GM10248 (cell line): ENCODE measurements at regions not wholly inside any gene's neighbourhood (a gene's known extent, or its start where the extent isn't known, plus 50 kb on each side); places are given as distances from the start of the nearest gene placed in this dataset.

ENCODE experiments used
- CTCF ChIA-PET: fragments of 300-600 bp; sonication (Branson Sonifier 250); formaldehyde crosslinking; extraction: SDS; loops from one replicate; lab custom pipeline; 2021; ENCODE audit warnings: antibody characterized with exemption; lab: Yijun Ruan, JAX
- POLR2A ChIA-PET: fragments of 350-650 bp; sonication (Branson Sonifier 250); formaldehyde crosslinking; extraction: SDS; loops from one replicate; lab custom pipeline; 2020; ENCODE audit warnings: antibody characterized with exemption; lab: Yijun Ruan, JAX
- DNase-seq: peaks from one replicate; pipeline ENCODE4 v3.0.0; 2012; ENCODE audit errors: extremely low spot score
- TF ChIP-seq, protein P1 (sequence below): IDR thresholded peaks from 2 replicates; pipeline ENCODE4 v1.5.1; 2012; ENCODE audit warnings: mild to moderate bottlenecking, low read depth; ENCODE audit errors: extremely low read depth, missing control alignments, control extremely low read depth

GRCh38 chr10:28459453-28460144, 73.3 kb upstream of the WAC start:
- TF ChIP-seq, protein P1, sequence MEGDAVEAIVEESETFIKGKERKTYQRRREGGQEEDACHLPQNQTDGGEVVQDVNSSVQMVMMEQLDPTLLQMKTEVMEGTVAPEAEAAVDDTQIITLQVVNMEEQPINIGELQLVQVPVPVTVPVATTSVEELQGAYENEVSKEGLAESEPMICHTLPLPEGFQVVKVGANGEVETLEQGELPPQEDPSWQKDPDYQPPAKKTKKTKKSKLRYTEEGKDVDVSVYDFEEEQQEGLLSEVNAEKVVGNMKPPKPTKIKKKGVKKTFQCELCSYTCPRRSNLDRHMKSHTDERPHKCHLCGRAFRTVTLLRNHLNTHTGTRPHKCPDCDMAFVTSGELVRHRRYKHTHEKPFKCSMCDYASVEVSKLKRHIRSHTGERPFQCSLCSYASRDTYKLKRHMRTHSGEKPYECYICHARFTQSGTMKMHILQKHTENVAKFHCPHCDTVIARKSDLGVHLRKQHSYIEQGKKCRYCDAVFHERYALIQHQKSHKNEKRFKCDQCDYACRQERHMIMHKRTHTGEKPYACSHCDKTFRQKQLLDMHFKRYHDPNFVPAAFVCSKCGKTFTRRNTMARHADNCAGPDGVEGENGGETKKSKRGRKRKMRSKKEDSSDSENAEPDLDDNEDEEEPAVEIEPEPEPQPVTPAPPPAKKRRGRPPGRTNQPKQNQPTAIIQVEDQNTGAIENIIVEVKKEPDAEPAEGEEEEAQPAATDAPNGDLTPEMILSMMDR: no peak
- DNase-seq: no peak
- ChIA-PET CTCF (interaction anchor here (0.8 to 1.5 kb wide), 4 partner anchors 9 to 129 kb away, joined by 3 read pairs; no protein-coding TSS in a partner anchor), POLR2A (no interaction called here)

DNA sequence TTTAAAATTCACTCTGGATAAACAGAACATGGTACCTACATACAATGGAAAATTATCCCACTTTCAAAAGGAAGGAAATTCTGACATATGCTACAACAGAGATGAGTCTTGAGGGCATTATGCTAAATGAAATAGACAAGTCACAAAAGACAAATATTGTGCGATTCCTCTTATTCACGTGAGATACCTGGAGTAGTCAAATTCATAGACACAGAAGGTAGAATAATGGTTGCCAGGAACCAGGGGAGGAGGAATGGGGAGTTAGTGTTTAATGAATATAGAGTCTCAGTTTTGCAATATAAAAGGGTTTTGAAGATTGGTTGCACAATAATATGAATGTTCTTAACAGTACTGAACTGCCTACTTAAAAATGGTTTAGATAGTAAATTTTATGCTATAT, 69.8 kb upstream of the WAC start:
- CTCF ChIA-PET: no interaction called here
- TF ChIP-seq, protein P1: no peak
- POLR2A ChIA-PET: no interaction called here
- DNase-seq: no peak

GRCh38 chr10:28463676-28464395, 69.1 kb upstream of the WAC start:
- TF ChIP-seq, protein P1: no peak
- POLR2A ChIA-PET: no interaction called here
- no peak for DNase-seq
- CTCF ChIA-PET: no interaction called here

DNA sequence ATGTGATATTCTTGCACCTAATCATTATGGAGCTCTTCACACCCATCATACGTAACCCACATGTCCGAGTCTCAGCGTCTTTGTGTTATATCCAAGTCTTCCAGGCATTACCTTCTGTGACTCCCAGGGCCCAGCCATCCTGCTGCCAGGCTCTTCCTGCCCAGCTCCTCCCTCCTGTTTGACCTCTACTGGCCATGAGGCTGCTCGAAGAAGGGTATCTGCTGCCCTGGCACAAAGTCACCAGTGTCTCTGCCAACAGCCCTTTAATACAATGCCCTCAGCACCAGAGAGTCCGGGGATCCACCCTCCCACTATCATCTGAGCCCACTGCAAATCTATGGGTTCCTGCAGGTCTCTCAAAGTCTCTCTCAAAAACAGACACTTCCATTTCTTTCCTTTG, 65.3 kb upstream of the WAC start:
- TF ChIP-seq, protein P1: no peak
- ChIA-PET CTCF (no interaction called here), POLR2A (no interaction called here)
- DNase-seq: no peak

DNA sequence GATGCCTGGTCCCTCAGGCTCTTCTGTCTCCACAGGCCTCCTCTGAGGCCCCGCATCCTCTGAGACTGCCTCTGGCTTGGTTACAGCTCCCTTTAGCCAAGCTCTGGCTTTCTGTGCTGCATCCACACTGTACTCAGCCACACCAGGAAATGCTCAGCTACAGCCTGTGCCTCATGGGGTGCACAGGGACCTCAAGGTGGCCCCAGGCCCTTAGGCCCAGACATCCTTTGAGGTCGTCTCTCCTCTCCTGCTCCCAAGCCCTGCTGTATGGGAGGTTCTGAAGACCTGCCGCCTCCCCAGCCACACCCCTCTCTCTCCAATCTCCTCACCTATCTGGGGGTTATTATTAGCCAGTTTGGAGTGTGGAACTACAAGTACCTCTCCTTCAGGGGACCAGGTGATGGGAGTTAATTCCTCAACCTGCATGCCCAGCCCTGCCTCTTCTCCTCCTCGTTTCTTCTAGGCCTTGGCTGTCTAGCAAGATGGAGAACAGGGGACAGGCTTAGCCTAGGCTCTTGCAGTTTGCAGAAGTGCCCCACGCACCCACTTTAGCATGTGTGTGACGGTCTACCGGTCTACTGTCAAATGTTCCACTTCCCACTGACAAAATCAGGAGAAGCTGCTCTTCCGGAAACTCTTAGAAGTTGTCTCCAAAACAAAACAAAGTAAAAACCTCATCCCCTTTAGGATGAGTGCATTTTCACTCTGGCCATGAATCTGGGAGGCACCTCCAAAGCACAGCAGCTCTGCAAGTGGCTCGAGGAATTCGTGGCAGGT, 64.0 kb upstream of the WAC start:
- ChIA-PET CTCF (interaction anchor here (1.2 to 1.6 kb wide), 3 partner anchors 37 to 75 kb away, joined by 3 to 5 read pairs (median 3); no protein-coding TSS in a partner anchor), POLR2A (no interaction called here)
- no peak for DNase-seq
- TF ChIP-seq, protein P1: no peak
